ENCODE measurements at regions not wholly inside any gene's neighbourhood (a gene's known extent, or its start where the extent isn't known, plus 50 kb on each side); places are given as distances from the start of the nearest gene placed in this dataset.

- peak in 1 of 3 experiments; percentile 4; a peak in 1 of 6 replicates for TF ChIP-seq CTCF (IDR thresholded peaks at IDR 0.05 in 2 of 3, conservative IDR thresholded peaks at IDR 0.05 in 1 of 3; ENCODE audit: control insufficient read depth in 2 of 3, extremely low read depth in 1 of 3, insufficient read depth in 1 of 3, low read depth in 3 of 3, low read length in 3 of 3)
- TF ChIP-seq CREB1 (IDR thresholded peaks at IDR 0.05; ENCODE audit: low read depth), result peak; percentile 100
- TF ChIP-seq MYC (IDR thresholded peaks at IDR 0.05; ENCODE audit: insufficient read depth, insufficient read length, insufficient replicate concordance, low read length, severe bottlenecking), result no peak
- peak; percentile 77 for TF ChIP-seq POLR2A (IDR thresholded peaks at IDR 0.05; ENCODE audit: low read depth, low read length)
- TF ChIP-seq ZNF24 (IDR thresholded peaks at IDR 0.05), result 0 out of 2 replicates have a peak, but pooled peaks have one; percentile 21
- TF ChIP-seq EGR1 (IDR thresholded peaks at IDR 0.05; ENCODE audit: borderline replicate concordance in 1 of 2, low read depth in 2 of 2, low read length in 2 of 2), result no peak
- 0 out of 2 replicates have a peak, but pooled peaks have one; percentile 68 for TF ChIP-seq PML (IDR thresholded peaks at IDR 0.05; ENCODE audit: low read length)
- TF ChIP-seq LARP7 (IDR thresholded peaks at IDR 0.05), result peak; percentile 16; the same call in 1 of the 2 replicates
Measured at GRCh38 chr1:9428601-9429341, 110.5 kb upstream of the SLC25A33 start.
